ENCODE measurements at regions not wholly inside any gene's neighbourhood (a gene's known extent, or its start where the extent isn't known, plus 50 kb on each side); places are given as distances from the start of the nearest gene placed in this dataset.

- TF ChIP-seq TAF1 (IDR thresholded peaks at IDR 0.05; ENCODE audit: low read depth, low read length), result no peak
- no peak for TF ChIP-seq POLR2A (IDR thresholded peaks at IDR 0.05; ENCODE audit: low read depth, low read length)
- TF ChIP-seq POLR2AphosphoS5 (IDR thresholded peaks at IDR 0.05; ENCODE audit: low read depth, low read length), result no peak
Measured at GRCh38 chr5:82676661-82677060, 398.5 kb upstream of the RPS23 start.
